D721Med (cell line): ENCODE measurements at regions not wholly inside any gene's neighbourhood (a gene's known extent, or its start where the extent isn't known, plus 50 kb on each side); places are given as distances from the start of the nearest gene placed in this dataset.

Experiments
- DNase-seq: peaks from one replicate; pipeline ENCODE4 v3.0.0; 2011; ENCODE audit warnings: low spot score; ENCODE audit not compliant: insufficient read length
- FAIRE-seq: peaks from 2 replicates; lab custom pipeline; 2011; peaks lifted over from hg19 to GRCh38; lab: Jason Lieb, UNC
- CTCF ChIP-seq: IDR thresholded peaks from 2 replicates; pipeline ENCODE4 v1.5.1; 2012; ENCODE audit warnings: mild to moderate bottlenecking, control low read depth; ENCODE audit not compliant: insufficient read depth; ENCODE audit errors: missing control alignments

GRCh38 chr2:33726415-33726814, 127.3 kb upstream of the FAM98A start:
- no peak for TF ChIP-seq CTCF
- DNase-seq, result no peak
- no peak for FAIRE-seq

GRCh38 chr2:33723329-33723728, 124.2 kb upstream of the FAM98A start:
- FAIRE-seq (no peak), DNase-seq (no peak)
- TF ChIP-seq CTCF, result no peak

GRCh38 chr2:33719067-33719466, 120.0 kb upstream of the FAM98A start:
- DNase-seq, result no peak
- no peak for FAIRE-seq
- TF ChIP-seq CTCF, result no peak

GRCh38 chr2:33712674-33713073, 113.6 kb upstream of the FAM98A start:
- FAIRE-seq (no peak), DNase-seq (no peak)
- no peak for TF ChIP-seq CTCF

- TF ChIP-seq CTCF, result no peak
- DNase-seq (no peak), FAIRE-seq (no peak)
Measured at GRCh38 chr2:33709951-33710350, 110.9 kb upstream of the FAM98A start.

GRCh38 chr2:33707312-33707711, 108.2 kb upstream of the FAM98A start:
- no peak for TF ChIP-seq CTCF
- FAIRE-seq (no peak), DNase-seq (no peak)

GRCh38 chr2:33706410-33706809, 107.3 kb upstream of the FAM98A start:
- DNase-seq (no peak), FAIRE-seq (no peak)
- no peak for TF ChIP-seq CTCF
